AG04449 (cell line): ENCODE measurements at regions not wholly inside any gene's neighbourhood (a gene's known extent, or its start where the extent isn't known, plus 50 kb on each side); places are given as distances from the start of the nearest gene placed in this dataset.

Experiments used
- CTCF ChIA-PET: fragments of 350-600 bp; formaldehyde crosslinking; extraction: SDS; loops from one replicate; lab custom pipeline; 2021; ENCODE audit warnings: antibody characterized with exemption; lab: Yijun Ruan, JAX
- POLR2A ChIA-PET: fragments of 400-600, 350-600 bp; formaldehyde crosslinking; extraction: SDS; loops from one replicate; lab custom pipeline; 2020; ENCODE audit warnings: antibody characterized with exemption, inconsistent platforms; lab: Yijun Ruan, JAX
- DNase-seq: peaks from one replicate; pipeline ENCODE4 v3.0.0-alpha.2; 2010; ENCODE audit warnings: low read depth, low spot score
- H3K4me3 ChIP-seq: 2 replicates; pipeline ENCODE4 v1.5.1; 2011; ENCODE audit warnings: low read depth, mild to moderate bottlenecking, control low read depth, low read length
- CTCF ChIP-seq: IDR thresholded peaks from one replicate; pipeline ENCODE4 v1.5.1; 2011; ENCODE audit warnings: mild to moderate bottlenecking, moderate library complexity, low read length, control low read depth, inconsistent platforms; ENCODE audit not compliant: insufficient read depth; ENCODE audit errors: missing control alignments

GRCh38 chr7:132653366-132653930, 77.2 kb upstream of the PLXNA4 start:
- H3K4me3 ChIP-seq: no peak overlapping the region
- no peak for DNase-seq
- ChIA-PET CTCF (interaction anchor here (1.0 to 4.6 kb wide), 6 partner anchors 9 to 784 kb away, joined by 3 to 21 read pairs (median 4); no protein-coding TSS in a partner anchor), POLR2A (no interaction called here)
- TF ChIP-seq CTCF: no peak

- DNase-seq: no peak
- POLR2A ChIA-PET: no interaction called here
- no peak for TF ChIP-seq CTCF
- CTCF ChIA-PET: interaction anchor here (1.0 to 4.6 kb wide), 4 partner anchors 14 to 785 kb away, joined by 3 to 21 read pairs (median 4); no protein-coding TSS in a partner anchor
- no peak overlapping the region for H3K4me3 ChIP-seq
Measured at GRCh38 chr7:132652507-132652906, 76.2 kb upstream of the PLXNA4 start.

DNA sequence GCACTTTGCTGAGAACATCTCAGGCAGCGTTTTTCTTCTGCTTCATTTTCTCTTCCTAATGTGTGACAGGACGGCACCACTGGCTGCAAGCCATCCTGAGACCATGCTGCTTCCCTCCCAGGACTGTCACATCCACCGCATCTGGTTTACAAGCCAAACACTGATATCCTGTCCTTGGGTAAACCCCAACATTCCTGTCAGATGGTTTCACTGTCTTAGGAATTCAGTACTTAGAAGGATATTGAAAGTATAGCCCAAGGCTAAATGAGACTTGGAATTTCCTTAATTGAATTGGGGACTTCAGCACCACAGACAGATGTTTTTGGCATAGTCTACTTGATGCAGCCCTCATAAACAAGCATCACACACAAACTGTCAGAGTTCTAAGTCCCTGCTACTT, 74.2 kb upstream of the PLXNA4 start:
- ChIA-PET POLR2A (no interaction called here), CTCF (interaction anchor here (0.6 kb wide), 1 partner anchor 8 kb away, joined by 3 read pairs; no protein-coding TSS in a partner anchor)
- no peak for TF ChIP-seq CTCF
- peak; percentile 67 for DNase-seq
- no peak overlapping the region; the same call in none of the 2 replicates for H3K4me3 ChIP-seq

GRCh38 chr7:132647311-132647710, 71.0 kb upstream of the PLXNA4 start:
- no peak for DNase-seq
- CTCF ChIA-PET: no interaction called here
- no peak overlapping the region for H3K4me3 ChIP-seq
- TF ChIP-seq CTCF: no peak
- POLR2A ChIA-PET: no interaction called here

DNA sequence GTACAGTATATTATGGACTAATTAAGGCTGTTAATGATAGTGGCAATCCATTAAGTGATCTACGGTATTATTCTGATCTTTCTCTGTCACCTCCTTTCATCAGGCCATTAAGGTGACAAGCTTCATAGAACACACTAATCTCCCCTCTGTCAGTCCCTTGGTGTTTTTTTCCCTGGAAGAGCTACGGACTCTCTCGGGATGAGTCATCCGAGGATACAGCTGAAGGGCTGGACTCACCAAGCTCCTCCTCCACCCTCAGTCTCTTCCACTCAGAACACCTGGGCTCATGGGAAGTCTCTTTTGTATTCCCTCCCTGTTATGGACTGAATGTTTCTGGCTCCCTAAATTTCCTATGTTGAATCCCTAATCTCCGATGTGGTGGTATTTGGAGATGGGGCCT, 69.8 kb upstream of the PLXNA4 start:
- CTCF ChIA-PET: interaction anchor here (1.2 kb wide), 1 partner anchor 9 kb away, joined by 7 read pairs; no protein-coding TSS in a partner anchor
- no peak for DNase-seq
- no peak overlapping the region for H3K4me3 ChIP-seq
- no peak for TF ChIP-seq CTCF
- POLR2A ChIA-PET: no interaction called here

DNA sequence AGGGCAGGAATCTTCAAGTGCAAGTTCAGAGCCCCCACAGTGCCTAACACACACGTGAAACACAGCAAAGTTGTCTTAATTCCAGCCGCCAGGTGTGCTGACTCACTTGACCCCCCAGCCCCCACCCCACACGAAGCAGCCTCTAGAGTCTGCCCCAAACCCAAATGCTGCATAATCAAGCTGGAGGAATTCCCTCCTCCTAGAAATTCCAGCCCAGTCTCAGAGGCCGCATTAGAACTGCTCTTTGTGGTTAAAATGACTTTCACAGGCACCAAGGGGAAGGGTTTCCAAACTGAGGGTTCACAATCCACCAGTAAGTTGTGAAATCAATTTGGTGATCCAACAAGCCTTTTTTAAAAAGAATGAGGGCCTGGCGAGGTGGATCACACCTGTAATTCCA, 67.0 kb upstream of the PLXNA4 start:
- ChIA-PET POLR2A (interaction anchor here (0.6 kb wide), 2 partner anchors 48 to 54 kb away, joined by 3 read pairs; no protein-coding TSS in a partner anchor), CTCF (no interaction called here)
- H3K4me3 ChIP-seq: no peak overlapping the region
- no peak for TF ChIP-seq CTCF
- DNase-seq: no peak
